ENCODE measurements at regions not wholly inside any gene's neighbourhood (a gene's known extent, or its start where the extent isn't known, plus 50 kb on each side); places are given as distances from the start of the nearest gene placed in this dataset.

DNA sequence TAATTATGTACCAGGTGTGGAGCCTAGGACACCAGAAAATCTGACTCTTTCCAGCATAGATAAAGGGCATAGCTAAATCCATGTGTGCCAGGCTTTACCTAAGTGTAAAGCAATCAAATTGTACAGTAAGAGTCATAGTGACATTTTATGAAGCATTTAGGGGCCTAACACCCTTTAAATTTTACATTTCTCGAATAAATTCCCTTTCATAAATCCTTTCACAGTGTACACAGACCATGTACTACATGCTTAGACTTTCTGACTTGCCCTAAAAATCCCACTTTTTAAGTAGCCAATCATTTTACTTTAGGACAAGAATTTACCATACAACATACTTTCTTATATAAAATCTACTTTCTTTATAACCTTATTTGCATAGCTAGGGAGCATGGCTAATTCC is 727.6 kb upstream of the LUZP2 start:
- Histone ChIP-seq H3K9me3 (peaks cover 16% of the 10 kb centered on the region), H3K4me1 (no peaks in the 10 kb centered on the region), H3K27me3 (replicated peaks; ENCODE audit: control insufficient read depth, insufficient read depth, low read length) (no peaks in the 10 kb centered on the region), H3K36me3 (ENCODE audit: control insufficient read depth, insufficient read depth, low read length) (no peaks in the 10 kb centered on the region), H3K4me3 (ENCODE audit: low read depth, low read length) (no peak overlapping the region)
- Mint-ChIP-seq H3K9me3 (ENCODE audit: unreplicated experiment) (peaks cover 12% of the 10 kb centered on the region), H3K27ac (ENCODE audit: unreplicated experiment) (no peak overlapping the region), H3K4me3 (ENCODE audit: unreplicated experiment) (no peak overlapping the region), H3K4me1 (ENCODE audit: low read depth, unreplicated experiment) (no peaks in the 10 kb centered on the region), H3K27me3 (ENCODE audit: insufficient read depth, unreplicated experiment) (no peaks in the 10 kb centered on the region), H3K36me3 (ENCODE audit: insufficient read depth, unreplicated experiment) (no peaks in the 10 kb centered on the region)
- ChIA-PET POLR2A (no interaction called here), CTCF (no interaction called here)
- intact Hi-C loops (cut with micrococcal nuclease; ENCODE audit: unreplicated experiment): no loop called here
- DNase-seq: no peak
- TF ChIP-seq, protein P1, sequence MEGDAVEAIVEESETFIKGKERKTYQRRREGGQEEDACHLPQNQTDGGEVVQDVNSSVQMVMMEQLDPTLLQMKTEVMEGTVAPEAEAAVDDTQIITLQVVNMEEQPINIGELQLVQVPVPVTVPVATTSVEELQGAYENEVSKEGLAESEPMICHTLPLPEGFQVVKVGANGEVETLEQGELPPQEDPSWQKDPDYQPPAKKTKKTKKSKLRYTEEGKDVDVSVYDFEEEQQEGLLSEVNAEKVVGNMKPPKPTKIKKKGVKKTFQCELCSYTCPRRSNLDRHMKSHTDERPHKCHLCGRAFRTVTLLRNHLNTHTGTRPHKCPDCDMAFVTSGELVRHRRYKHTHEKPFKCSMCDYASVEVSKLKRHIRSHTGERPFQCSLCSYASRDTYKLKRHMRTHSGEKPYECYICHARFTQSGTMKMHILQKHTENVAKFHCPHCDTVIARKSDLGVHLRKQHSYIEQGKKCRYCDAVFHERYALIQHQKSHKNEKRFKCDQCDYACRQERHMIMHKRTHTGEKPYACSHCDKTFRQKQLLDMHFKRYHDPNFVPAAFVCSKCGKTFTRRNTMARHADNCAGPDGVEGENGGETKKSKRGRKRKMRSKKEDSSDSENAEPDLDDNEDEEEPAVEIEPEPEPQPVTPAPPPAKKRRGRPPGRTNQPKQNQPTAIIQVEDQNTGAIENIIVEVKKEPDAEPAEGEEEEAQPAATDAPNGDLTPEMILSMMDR (IDR thresholded peaks at IDR 0.05; ENCODE audit: insufficient read depth in 1 of 2, low read depth in 1 of 2, low read length in 1 of 2, severe bottlenecking in 1 of 2, unreplicated experiment in 1 of 2): no peak
- BruUV-seq (replicated peaks): no TSS peak

- Mint-ChIP-seq H3K36me3 (ENCODE audit: insufficient read depth, unreplicated experiment) (no peaks in the 10 kb centered on the region), H3K9me3 (ENCODE audit: unreplicated experiment) (no peaks in the 10 kb centered on the region), H3K4me3 (ENCODE audit: unreplicated experiment) (no peak overlapping the region), H3K4me1 (ENCODE audit: low read depth, unreplicated experiment) (no peaks in the 10 kb centered on the region), H3K27ac (ENCODE audit: unreplicated experiment) (no peak overlapping the region), H3K27me3 (ENCODE audit: insufficient read depth, unreplicated experiment) (no peaks in the 10 kb centered on the region)
- Histone ChIP-seq H3K36me3 (ENCODE audit: control insufficient read depth, insufficient read depth, low read length) (no peaks in the 10 kb centered on the region), H3K4me1 (no peaks in the 10 kb centered on the region), H3K27me3 (replicated peaks; ENCODE audit: control insufficient read depth, insufficient read depth, low read length) (no peaks in the 10 kb centered on the region), H3K9me3 (peaks cover 16% of the 10 kb centered on the region), H3K4me3 (ENCODE audit: low read depth, low read length) (no peak overlapping the region)
- intact Hi-C loops (cut with micrococcal nuclease; ENCODE audit: unreplicated experiment): no loop called here
- TF ChIP-seq, protein P1 (IDR thresholded peaks at IDR 0.05; ENCODE audit: insufficient read depth in 1 of 2, low read depth in 1 of 2, low read length in 1 of 2, severe bottlenecking in 1 of 2, unreplicated experiment in 1 of 2): no peak
- POLR2A ChIA-PET: no interaction called here
- no peak for DNase-seq
- CTCF ChIA-PET: no interaction called here
- no TSS peak for BruUV-seq (replicated peaks)
Measured at GRCh38 chr11:23772081-23772480, 724.8 kb upstream of the LUZP2 start.

GRCh38 chr11:23778971-23779370 is 717.9 kb upstream of the LUZP2 start:
- no peak for DNase-seq
- H3K36me3 Mint-ChIP-seq (ENCODE audit: insufficient read depth, unreplicated experiment): no peaks in the 10 kb centered on the region
- no peaks in the 10 kb centered on the region for H3K9me3 Mint-ChIP-seq (ENCODE audit: unreplicated experiment)
- H3K4me3 Mint-ChIP-seq (ENCODE audit: unreplicated experiment): no peak overlapping the region
- TF ChIP-seq, protein P1 (IDR thresholded peaks at IDR 0.05; ENCODE audit: insufficient read depth in 1 of 2, low read depth in 1 of 2, low read length in 1 of 2, severe bottlenecking in 1 of 2, unreplicated experiment in 1 of 2): no peak
- Histone ChIP-seq H3K4me3 (ENCODE audit: low read depth, low read length) (no peak overlapping the region), H3K36me3 (ENCODE audit: control insufficient read depth, insufficient read depth, low read length) (no peaks in the 10 kb centered on the region), H3K4me1 (no peaks in the 10 kb centered on the region), H3K27me3 (replicated peaks; ENCODE audit: control insufficient read depth, insufficient read depth, low read length) (no peaks in the 10 kb centered on the region), H3K9me3 (no peaks in the 10 kb centered on the region)
- no peaks in the 10 kb centered on the region for H3K4me1 Mint-ChIP-seq (ENCODE audit: low read depth, unreplicated experiment)
- H3K27ac Mint-ChIP-seq (ENCODE audit: unreplicated experiment): no peak overlapping the region
- H3K27me3 Mint-ChIP-seq (ENCODE audit: insufficient read depth, unreplicated experiment): no peaks in the 10 kb centered on the region
- intact Hi-C loops (cut with micrococcal nuclease; ENCODE audit: unreplicated experiment): no loop called here
- ChIA-PET POLR2A (no interaction called here), CTCF (no interaction called here)
- BruUV-seq (replicated peaks): no TSS peak
